Ishikawa (cell line): ENCODE measurements at regions not wholly inside any gene's neighbourhood (a gene's known extent, or its start where the extent isn't known, plus 50 kb on each side); places are given as distances from the start of the nearest gene placed in this dataset.

Experiments
- CEBPB ChIP-seq: IDR thresholded peaks from 2 replicates; pipeline ENCODE4 v1.6.1; 2012
- CREB1 ChIP-seq: IDR thresholded peaks from 2 replicates; pipeline ENCODE4 v1.6.1; 2012; ENCODE audit warnings: low read depth
- EGR1 ChIP-seq: IDR thresholded peaks from 2 replicates; pipeline ENCODE4 v1.6.1; 2012
- EP300 ChIP-seq: IDR thresholded peaks from 2 replicates; pipeline ENCODE4 v1.6.1; 2012; ENCODE audit warnings: borderline replicate concordance
- FOXM1 ChIP-seq: IDR thresholded peaks from 2 replicates; pipeline ENCODE4 v1.6.1; 2012; ENCODE audit warnings: low read depth, borderline replicate concordance
- MAX ChIP-seq: IDR thresholded peaks from 2 replicates; pipeline ENCODE4 v1.6.1; 2012
- NFIC ChIP-seq: IDR thresholded peaks from 2 replicates; pipeline ENCODE4 v1.6.1; 2012
- RAD21 ChIP-seq: IDR thresholded peaks from 2 replicates; pipeline ENCODE4 v1.6.1; 2012; ENCODE audit warnings: low read depth
- REST ChIP-seq: IDR thresholded peaks from 2 replicates; pipeline ENCODE4 v1.6.1; 2012; ENCODE audit warnings: low read depth, mild to moderate bottlenecking
- TAF1 ChIP-seq: IDR thresholded peaks from 2 replicates; pipeline ENCODE4 v1.6.1; 2012; ENCODE audit warnings: low read depth, mild to moderate bottlenecking
- TCF12 ChIP-seq: IDR thresholded peaks from 2 replicates; pipeline ENCODE4 v1.6.1; 2012; ENCODE audit warnings: low read depth
- TEAD4 ChIP-seq: IDR thresholded peaks from 2 replicates; pipeline ENCODE4 v1.6.1; 2012
- USF1 ChIP-seq: IDR thresholded peaks from 2 replicates; pipeline ENCODE4 v1.6.1; 2012
- YY1 ChIP-seq: IDR thresholded peaks from 2 replicates; pipeline ENCODE4 v1.6.1; 2012; ENCODE audit warnings: low read depth
- ZBTB7A ChIP-seq: IDR thresholded peaks from 2 replicates; pipeline ENCODE4 v1.6.1; 2012; ENCODE audit warnings: low read depth

- no peak for TF ChIP-seq CREB1
- no peak for TF ChIP-seq YY1
- TF ChIP-seq EP300: no peak
- TF ChIP-seq USF1: no peak
- no peak for TF ChIP-seq RAD21
- TF ChIP-seq TCF12: no peak
- no peak for TF ChIP-seq TAF1
- no peak for TF ChIP-seq EGR1
- no peak for TF ChIP-seq REST
- no peak for TF ChIP-seq TEAD4
- no peak for TF ChIP-seq FOXM1
- no peak for TF ChIP-seq NFIC
- no peak for TF ChIP-seq MAX
- TF ChIP-seq ZBTB7A: no peak
- TF ChIP-seq CEBPB: no peak
These were observed 433.4 kb upstream of the MAF start for GRCh38 chr16:80033783-80034468.

GRCh38 chr16:80029761-80030481 lies 429.4 kb upstream of the MAF start:
- TF ChIP-seq FOXM1 (no peak), MAX (no peak)

- TF ChIP-seq EP300 (no peak), EGR1 (no peak), TCF12 (no peak), FOXM1 (no peak), TAF1 (no peak), MAX (no peak), CREB1 (no peak), CEBPB (no peak), NFIC (no peak), TEAD4 (no peak), ZBTB7A (no peak), USF1 (no peak), YY1 (no peak)
These were observed 428.8 kb upstream of the MAF start for GRCh38 chr16:80029381-80029630.

GRCh38 chr16:80028581-80029380 lies 428.2 kb upstream of the MAF start:
- TF ChIP-seq CEBPB (no peak), YY1 (no peak), FOXM1 (no peak), TEAD4 (no peak), CREB1 (no peak), RAD21 (no peak), MAX (no peak), ZBTB7A (no peak), NFIC (no peak)

- TF ChIP-seq REST (no peak), RAD21 (no peak), CEBPB (no peak), USF1 (no peak), ZBTB7A (no peak), FOXM1 (no peak), NFIC (no peak), TCF12 (no peak), EGR1 (no peak), CREB1 (no peak), TAF1 (no peak), EP300 (no peak), MAX (no peak), TEAD4 (no peak), YY1 (no peak)
These were observed 426.7 kb upstream of the MAF start for GRCh38 chr16:80027007-80027965.
